Activated T-cell treated with anti-CD3 and anti-CD28 coated beads, Interleukin-2, amount 50 U/mL, for 1 hour (primary cell): ENCODE measurements at regions not wholly inside any gene's neighbourhood (a gene's known extent, or its start where the extent isn't known, plus 50 kb on each side); places are given as distances from the start of the nearest gene placed in this dataset.
A peak's percentile ranks its signal among the peaks of the same experiment; 100 is the strongest.
"Not testable (repeated sequence)": the region's sequence is repeated elsewhere in the genome, so short reads cannot be mapped to it uniquely, and the experiment has no call there.

ENCODE experiments used
- DNase-seq: peaks from one replicate; pipeline ENCODE4 v3.0.0-alpha.2; 2020

- no peak for DNase-seq
Measured at GRCh38 chr12:4191149-4191548, 82.4 kb upstream of the CCND2 start.

DNA sequence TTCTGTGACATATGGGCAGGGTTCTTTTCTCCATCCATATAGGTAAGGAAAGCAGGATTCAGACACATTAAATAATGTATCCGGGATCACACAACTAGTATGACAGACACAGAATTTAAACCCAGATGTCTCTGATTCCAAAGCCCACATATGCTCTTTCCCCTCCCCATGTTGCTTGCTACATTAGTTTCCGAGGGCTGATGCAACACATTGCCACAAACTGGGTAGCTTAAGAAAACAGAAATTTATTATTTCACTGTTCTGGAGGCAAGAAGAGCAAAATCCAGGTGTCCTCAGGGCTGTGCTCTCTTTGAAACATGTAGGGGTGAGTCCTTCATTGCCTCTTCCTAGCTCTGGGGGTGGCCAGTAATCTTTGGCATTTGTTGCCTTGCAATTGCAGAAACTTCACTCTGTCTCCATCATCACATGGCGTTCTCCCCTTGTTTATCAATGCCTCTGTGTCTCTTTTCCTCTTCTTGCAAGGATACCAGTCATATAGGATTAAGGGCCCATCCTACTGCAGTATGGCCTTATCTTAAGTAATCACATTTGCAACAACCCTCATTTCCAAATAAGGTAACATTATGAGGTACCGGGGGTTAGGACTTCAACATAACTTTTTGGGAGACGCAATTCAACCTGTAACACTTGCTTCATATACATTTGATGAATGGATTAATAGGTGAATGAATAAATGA lies 83.0 kb upstream of the CCND2 start:
- DNase-seq = no peak

GRCh38 chr12:4189721-4190120 lies 83.8 kb upstream of the CCND2 start:
- no peak for DNase-seq

GRCh38 chr12:4187916-4188315 lies 85.6 kb upstream of the CCND2 start:
- no peak for DNase-seq

DNA sequence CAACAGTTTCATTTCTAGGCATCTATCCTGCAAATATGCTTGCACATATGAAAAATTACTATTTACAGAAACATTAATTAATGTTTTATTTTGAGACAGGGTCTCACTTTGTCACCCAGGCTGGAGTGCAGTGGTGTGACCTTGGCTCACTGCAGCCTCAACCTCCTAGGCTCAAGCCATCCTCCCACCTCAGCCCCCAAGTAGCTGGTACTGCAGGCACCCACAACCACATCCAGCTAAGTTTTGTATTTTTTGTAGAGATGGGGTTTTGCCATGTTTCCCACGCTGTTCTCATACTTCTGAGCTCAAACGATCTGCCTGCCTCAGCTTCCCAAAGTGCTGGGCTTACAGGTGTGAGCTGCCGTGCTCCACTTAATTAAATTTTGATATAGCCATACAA lies 86.2 kb upstream of the CCND2 start:
- DNase-seq = not testable (repeated sequence)

GRCh38 chr12:4178424-4179170 lies 95.0 kb upstream of the CCND2 start:
- no peak for DNase-seq

DNA sequence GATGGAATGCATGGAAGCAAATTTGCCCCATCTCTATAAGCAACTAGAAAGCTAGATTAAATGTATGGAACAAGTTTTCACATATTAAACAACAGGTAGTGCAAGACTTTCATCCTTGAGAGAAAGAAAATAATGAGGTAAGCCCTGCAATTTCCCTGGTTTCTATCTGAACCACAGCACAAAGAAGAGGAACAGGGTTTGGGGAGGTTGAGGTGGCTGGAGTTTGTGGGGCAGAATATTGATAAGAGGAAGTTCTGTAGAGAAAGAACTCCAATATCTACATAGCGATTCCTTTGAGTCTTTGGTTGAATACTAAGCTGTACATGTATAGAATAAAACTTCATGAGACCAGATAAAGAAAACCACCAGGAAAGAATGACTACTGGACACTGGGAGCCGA lies 96.3 kb upstream of the CCND2 start:
- no peak for DNase-seq

DNA sequence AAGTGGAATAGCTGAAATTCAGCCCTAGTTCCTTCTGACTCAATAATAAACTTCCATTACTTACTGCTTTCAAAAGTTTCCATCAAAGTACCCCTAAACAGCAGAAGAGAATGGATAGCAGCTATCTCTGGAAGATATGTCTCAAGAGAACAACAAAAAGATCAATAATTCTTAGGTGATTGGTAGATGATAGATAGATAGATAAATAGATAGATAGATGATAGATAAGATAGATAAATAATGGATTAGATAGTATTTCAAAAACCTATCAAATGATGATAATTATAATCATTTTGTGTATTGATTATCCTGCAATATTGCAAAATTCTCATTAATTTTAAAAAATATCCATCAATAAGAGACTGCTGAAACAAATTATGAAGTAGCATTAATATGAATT lies 97.4 kb upstream of the CCND2 start:
- no peak for DNase-seq

DNA sequence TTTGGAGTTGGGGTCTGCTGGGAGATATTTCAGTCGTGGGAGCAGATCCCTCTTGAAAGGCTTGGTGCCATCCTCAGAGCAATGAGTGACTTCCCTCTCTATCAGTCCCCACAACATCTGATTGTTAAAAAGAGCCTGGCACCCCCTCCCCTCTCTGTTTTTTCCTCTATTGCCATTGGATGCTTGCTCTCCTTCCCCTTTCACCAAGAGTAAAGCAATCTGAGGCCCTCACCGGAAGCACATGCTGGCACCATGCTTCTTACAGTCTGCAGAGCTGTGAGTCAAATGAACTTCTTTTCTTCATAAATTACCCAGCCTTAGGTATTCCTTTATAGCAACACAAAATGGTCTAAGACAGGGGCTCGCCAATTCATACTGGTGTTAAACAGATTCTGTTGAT lies 99.1 kb upstream of the CCND2 start:
- no peak for DNase-seq

GRCh38 chr12:4172999-4173398 lies 100.6 kb upstream of the CCND2 start:
- DNase-seq = no peak

- DNase-seq = no peak
Measured at GRCh38 chr12:4171742-4172141, 101.8 kb upstream of the CCND2 start.

DNA sequence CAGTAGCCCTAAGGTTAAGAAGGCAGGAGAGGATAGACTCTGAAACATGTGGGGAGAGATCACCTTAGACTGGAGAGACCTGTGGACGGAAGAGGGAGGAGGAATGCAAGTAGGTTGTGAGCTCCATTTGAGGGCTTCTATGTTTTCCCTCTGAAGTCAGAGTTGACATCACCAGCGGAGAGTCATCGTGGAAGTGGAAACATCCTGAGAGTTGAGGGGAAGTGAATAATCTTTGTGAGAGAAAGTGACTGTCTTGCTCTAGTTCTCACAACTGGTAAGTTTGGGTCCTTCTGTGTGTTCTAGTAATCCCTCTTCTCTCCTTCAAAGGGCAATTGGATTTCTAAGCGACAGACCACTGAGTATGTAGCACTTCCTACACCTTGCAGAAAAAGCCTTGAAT lies 103.6 kb upstream of the CCND2 start:
- DNase-seq = no peak

- no peak for DNase-seq
Measured at GRCh38 chr12:4169531-4169930, 104.0 kb upstream of the CCND2 start.

- no peak for DNase-seq
Measured at GRCh38 chr12:4168036-4168435, 105.5 kb upstream of the CCND2 start.

GRCh38 chr12:4164559-4165558 lies 108.7 kb upstream of the CCND2 start:
- DNase-seq = peak; percentile 67

DNA sequence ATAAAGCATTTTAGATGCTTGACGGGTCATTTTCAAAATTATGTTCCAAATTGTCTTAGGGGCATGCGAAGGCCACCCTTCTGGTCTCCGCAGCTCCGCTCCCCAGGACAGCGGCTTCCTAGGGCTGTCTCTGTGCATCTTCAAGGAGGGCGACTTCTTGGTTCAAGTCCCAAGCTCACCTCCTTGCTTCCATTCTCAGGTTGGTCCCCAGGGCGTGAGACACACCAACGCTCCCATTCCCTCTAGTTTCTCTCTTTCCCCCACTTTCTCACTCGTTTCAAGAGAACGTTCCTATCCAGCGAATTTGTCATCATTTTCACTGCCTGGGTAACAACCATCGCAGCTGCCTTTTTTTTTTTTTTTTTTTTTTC lies 109.4 kb upstream of the CCND2 start:
- DNase-seq = no peak

DNA sequence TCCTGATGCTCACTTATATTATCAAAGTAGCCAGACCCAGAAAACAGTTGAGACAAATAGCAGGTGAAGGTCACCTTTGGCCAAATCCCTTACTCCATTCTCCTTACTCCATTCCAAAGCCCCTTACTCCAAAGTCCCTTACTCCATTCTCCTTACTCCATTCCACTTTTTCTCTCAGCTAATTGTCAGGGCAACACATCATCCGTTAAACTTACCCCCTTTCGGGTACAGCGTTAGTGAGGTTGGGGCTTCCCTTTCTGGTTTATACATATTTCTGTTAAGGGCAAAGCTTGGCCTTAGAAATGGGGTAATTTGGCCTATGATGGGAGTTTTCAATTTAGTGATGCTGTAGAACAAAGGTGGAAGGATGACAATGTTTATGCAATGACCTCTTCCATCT lies 111.8 kb upstream of the CCND2 start:
- DNase-seq = no peak

DNA sequence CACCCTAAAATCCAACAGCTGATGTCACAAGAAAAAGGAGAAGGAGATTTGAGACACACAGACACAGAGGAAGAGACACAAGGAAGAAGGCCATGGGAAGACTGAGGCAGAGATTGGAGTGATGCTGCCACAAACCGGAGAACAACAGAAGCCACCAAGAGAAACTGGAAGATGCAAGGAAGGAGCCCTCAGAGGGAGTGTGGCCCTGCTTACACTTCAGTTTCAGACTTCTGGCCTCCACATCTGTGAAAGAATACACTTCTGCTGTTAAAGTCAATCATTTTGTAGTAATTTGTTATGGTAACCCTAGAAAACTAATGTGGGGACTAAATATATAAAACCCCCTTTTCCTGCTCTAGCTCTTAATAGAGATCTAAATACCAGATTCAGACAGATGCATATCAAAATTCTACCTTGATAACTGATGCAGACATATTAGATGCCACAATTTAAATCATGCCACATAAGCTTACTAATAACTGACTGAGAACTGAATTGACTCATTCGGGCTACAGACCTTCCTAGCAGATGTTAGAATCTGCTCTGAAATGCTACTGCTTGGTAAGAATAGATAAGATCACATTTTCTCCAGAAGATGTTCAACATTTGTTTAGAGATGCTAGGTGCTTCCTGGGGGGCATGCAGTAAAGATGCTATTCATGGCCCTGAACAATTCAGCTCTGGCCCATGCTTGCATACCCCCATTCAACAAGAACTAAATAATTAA lies 113.1 kb upstream of the CCND2 start:
- DNase-seq = no peak

DNA sequence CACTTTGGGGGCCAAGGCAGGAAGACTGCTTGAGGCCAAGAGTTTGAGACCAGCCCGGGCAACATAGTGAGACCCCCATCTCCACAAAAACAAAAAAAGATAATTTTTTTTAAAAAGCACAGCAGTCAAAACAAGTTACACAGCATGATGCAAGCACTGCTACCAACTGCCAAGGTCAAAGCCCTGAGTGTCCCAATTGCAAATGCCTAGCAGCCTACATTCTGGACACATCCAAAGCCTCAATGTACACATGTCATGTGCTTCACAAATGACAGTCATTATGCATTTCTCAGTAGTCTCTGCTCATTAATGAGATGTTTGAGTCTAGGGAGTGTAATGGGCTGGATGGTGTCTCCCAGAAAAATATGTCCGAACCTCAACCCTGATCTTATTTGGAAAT lies 113.7 kb upstream of the CCND2 start:
- no peak for DNase-seq

DNA sequence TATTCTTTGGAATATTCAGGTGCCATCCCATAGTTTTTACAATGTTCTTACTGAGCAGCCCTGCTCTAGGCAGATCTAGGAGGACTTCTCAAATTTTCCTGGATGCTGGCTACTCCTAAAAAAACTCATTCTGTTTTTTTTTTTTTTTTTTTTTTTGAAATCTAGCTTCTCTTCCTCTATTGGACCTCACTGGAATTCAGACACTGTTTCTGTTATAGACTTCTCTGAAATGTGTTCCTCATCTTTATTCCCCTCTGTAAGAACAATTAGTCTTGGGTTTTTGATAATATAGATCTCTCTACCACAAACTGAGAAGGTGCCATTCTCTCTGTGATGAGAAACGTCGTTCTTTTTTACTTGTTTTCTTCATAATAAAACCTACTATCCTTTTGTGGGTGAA lies 115.3 kb upstream of the CCND2 start:
- no peak for DNase-seq

DNA sequence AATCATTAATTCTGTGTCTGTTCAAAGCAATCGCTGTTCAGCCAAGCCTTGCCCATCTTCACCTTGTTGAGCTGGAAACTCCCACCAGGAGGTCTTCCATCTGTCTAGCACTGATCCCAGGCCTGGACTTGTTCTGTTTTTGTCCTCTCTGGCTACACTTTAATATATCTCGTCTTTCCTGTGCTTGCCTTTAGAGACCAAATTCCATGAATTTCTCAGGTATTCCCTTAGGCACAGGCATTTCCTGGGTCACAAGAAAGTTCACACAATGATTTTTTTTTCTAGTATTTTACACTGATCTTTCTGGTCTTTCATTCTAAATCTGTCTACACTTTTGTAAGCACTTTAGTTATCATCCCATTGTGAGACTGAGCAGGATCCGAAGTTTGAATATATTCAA lies 116.4 kb upstream of the CCND2 start:
- DNase-seq = no peak

GRCh38 chr12:4156317-4156716 lies 117.2 kb upstream of the CCND2 start:
- no peak for DNase-seq

GRCh38 chr12:4154672-4155225 lies 118.8 kb upstream of the CCND2 start:
- DNase-seq = no peak
